ENCODE measurements at regions not wholly inside any gene's neighbourhood (a gene's known extent, or its start where the extent isn't known, plus 50 kb on each side); places are given as distances from the start of the nearest gene placed in this dataset.
"Not testable (repeated sequence)": the region's sequence is repeated elsewhere in the genome, so short reads cannot be mapped to it uniquely, and the experiment has no call there.

DNA sequence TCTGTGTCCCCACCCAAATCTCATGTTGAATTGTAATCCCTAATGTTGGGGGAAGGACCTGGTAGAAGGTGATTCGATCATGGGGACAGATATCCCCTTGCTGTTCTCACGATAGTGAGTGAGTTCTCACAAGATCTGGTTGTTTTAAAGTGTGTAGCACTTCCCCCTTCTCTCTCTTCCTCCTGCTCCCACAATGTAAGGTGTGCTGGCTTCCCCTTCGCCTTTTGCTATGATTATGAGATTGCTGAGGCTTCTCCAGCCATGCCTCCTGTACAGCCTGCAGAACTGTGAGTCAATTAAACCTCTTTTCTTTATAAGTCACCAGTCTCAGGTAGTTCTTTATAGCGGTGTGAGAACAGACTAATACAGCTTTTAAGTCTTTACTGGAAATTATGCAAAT, 193.3 kb upstream of the RBBP8 start:
- DNase-seq (ENCODE audit: low read depth) = no peak

DNA sequence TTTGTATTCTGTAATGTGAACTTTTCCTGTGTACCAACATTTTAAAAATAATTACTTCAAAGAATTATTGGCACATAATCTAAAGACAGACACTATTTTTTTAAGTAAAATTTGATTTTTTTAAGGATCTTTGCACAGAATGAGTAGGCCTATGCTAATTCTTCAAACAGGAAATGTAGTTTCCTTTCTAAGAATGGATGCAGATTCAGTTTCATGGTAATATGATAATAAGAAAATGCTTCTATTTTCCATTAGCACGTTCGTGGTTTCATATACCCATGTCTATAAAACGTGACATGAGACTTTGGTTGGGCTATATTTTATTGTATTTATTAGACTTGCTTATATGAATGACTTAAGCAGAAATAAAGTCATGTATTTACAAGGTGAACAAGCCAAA, 191.8 kb upstream of the RBBP8 start:
- no peak for DNase-seq (ENCODE audit: low read depth)

DNA sequence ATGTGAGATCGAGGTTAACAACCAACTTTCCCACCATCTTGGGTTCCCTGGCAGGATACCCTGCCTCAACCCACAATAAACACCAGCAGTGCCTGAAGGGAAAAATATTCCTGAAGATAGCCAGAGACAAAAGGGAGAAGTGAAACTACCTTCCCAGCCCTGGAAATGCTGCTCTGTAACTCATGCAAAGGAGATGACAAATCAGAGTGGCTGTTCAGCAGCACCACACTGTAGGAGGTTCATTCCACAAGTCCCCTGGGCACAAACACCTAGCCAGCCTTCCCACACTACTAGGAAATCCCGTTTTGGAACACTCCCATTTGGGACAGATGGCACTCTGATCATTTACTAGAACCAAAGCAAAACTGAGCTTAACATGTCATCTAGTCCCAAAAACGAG, 190.7 kb upstream of the RBBP8 start:
- no peak for DNase-seq (ENCODE audit: low read depth)

GRCh38 chr18:22745966-22746365, 187.2 kb upstream of the RBBP8 start:
- no peak for DNase-seq (ENCODE audit: low read depth)

- no peak for DNase-seq (ENCODE audit: low read depth)
Measured at GRCh38 chr18:22752014-22752413, 181.1 kb upstream of the RBBP8 start.

GRCh38 chr18:22753130-22753831, 179.8 kb upstream of the RBBP8 start:
- DNase-seq (ENCODE audit: low read depth) = no peak

DNA sequence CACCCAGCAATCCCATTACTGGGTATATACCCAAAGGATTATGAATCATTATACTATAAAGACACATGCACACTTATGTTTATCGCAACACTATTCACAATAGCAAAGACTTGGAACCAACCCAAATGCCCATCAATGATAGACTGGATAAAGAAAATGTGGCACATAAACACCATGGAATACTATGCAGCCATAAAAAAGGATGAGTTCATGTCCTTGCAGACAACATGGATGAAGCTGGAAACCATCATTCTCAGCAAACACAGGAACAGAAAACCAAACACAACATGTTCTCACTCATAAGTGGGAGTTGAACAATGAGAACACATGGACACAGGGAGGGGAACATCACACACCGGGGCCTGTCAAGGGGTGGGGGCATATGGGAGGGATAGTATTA, 169.1 kb upstream of the RBBP8 start:
- not testable (repeated sequence) for DNase-seq (ENCODE audit: low read depth)

DNA sequence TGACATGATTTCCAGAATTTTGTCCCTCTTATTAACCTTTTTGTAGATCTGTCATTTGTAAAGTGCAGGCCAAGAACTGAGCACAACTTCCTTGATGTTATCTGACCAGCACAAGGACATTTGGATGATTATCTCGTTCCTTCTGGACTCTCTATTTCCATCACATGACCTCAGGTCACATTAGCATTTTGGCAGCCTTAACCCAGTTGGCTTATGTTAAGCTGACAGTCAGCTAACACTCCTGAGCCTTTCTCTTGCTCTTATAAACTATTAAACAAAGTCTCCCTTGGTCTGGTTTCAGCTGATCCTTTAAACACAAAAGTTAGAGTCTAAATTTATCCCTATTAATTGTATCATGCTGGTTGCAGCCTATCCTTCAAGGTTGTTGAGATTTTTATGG, 167.2 kb upstream of the RBBP8 start:
- no peak for DNase-seq (ENCODE audit: low read depth)

DNA sequence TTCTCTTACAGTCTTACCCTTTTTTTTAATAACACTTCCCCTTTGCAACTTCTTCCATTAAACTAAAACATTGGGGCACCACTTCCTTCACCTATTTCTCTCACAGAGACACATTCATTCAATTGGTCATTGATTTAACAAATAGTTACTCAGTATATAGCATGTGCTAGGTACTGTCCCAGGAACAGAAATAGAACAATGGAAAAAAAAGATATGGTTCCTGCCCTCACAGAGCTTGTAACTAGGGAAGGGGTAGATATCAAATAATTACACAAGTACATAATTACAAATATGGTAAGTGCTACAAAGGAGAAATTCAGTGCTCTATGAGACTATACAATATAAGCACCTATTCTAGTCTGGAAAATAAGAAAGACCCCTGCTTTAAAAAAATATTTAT, 165.5 kb upstream of the RBBP8 start:
- no peak for DNase-seq (ENCODE audit: low read depth)

- DNase-seq (ENCODE audit: low read depth) = no peak
Measured at GRCh38 chr18:22773944-22774343, 159.2 kb upstream of the RBBP8 start.

DNA sequence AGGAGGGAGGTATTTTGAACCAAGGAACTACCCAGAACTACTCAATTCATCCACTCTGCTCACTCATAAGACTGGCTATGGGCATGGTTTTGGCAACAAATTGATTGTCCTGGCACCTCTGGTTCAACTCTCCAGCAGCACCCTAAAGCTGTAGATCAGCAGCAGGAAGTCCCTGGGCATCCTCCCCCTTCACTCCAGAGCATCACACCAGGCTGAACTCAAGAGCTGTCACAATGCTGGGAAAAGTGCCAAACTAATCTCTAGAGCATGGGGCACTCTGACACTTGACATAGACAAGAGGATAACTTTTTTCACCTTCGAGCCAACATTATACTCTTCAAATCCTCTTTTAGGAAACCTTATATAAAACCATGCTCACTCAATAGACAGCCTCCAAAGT, 154.1 kb upstream of the RBBP8 start:
- no peak for DNase-seq (ENCODE audit: low read depth)

DNA sequence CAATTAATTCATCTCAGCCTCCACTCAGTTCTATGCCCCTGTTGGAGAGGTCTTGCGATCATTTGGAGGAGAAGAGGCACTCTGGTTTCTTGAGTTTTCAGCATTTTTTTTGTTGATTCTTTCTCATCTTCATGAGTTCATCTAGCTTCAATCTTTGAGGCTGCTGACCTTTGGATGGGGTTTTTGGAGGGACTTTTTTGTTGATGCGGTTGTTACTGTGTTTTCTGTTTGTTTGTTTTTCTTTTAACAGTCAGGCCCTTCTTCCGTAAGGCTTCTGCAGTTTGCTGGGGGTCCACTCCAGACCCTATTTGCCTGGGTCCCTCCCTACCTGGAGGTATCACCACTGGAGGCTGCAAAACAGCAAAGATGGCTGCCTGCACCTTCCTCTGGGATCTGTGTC, 149.9 kb upstream of the RBBP8 start:
- DNase-seq (ENCODE audit: low read depth) = no peak

GRCh38 chr18:22783662-22784076, 149.5 kb upstream of the RBBP8 start:
- DNase-seq (ENCODE audit: low read depth) = no peak

DNA sequence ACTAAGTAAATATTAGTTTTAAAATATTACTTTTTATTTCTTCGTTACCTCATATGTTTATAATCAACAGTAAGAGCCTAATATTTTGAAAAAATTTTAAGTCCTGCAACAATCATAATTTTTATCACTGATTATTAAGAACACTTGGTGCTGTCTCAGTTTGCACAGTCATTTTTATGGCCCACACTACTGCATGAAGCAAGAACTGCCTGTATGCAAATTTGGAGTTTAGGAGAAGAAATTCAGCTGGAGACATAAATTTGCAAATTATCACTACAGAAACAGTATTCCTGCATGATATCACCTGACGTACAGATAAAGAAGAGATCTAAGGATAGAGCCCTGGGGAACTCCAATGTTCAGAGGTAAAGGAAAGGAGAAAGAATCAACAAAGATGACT, 144.1 kb upstream of the RBBP8 start:
- no peak for DNase-seq (ENCODE audit: low read depth)

DNA sequence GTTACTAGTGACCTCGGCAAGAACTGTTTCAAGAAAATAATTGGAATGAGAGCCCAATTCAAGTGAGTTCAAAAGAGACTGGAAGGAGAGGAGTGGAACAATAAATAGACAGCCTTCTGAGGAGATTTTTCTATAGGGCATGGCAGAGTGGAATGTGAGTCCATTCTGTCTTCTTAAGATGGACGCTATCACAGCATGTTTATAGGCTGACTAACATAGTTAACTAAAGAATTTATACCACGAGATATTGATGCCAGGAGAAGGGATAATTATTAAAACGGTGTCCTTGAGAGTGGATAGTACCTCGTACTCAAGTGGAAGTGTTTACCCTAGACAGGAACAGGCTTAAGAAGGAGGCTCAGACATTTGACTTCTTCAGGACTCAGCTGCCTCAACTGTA, 143.5 kb upstream of the RBBP8 start:
- DNase-seq (ENCODE audit: low read depth) = no peak

DNA sequence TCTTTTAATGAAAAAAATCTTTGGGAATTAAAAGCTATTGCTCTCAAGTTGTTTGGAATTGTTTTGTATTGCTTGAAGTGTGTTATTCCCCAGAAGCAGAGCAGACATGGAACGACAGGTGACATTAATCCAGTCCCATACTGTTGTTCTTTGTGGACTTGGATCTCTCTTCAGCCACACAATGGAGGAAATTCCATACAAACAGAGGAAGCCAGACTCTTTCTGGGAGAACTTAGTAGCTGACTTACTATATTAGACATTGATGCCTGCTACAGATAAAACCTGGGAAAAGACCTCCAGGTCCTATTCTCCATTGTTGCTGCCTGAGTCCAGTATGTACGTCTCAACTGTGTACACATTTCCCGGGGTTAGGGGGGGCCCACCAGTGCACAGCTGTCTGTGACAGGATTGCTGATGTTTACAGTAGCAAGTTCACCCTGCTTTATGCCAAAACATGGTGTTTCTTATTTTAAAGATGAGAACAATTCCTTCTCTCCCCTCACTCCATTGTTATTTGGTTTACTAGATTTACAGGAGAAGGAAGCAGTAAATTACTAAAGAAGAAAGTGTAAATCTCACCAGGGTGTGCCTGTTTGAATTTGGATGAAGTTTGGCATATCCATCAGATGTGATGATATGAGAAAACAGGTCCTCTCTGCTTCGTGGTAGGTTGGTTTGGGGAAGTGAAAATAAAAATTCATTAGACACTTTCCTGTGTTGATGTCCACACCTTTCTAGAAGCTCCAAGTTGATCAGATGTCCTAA, 142.4 kb upstream of the RBBP8 start:
- no peak for DNase-seq (ENCODE audit: low read depth)

DNA sequence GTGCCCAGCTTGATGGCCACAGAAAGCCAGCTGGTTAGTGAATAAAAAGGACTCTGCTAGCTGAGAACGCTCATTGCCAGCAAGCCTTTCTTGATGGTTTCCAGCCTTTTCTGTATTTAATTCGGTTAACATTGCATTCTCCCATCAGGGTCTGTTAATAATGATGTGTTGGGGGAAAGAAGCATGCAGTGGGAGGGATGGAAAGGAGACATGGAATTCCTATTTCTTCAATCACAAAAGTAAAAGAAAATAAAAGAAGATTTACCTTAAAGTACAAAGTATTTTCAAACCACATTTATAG, 141.9 kb upstream of the RBBP8 start:
- DNase-seq (ENCODE audit: low read depth) = no peak

DNA sequence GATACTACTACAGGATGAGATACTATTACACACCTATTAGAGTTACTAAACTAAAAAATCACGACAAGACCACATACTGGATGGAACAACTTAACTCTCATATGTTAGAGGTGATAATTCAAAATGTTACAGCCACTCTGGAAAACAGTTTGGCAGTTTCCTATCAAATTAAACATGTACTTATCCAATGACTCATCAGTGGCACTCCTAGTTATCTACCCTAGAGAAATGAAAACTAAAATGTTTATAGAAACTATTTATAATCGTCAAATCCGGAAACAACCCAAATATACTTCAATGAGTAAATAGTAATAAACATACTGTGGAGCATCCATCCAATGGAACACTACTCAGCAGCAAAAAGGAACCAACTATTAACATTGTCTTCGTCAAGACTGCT, 137.0 kb upstream of the RBBP8 start:
- DNase-seq (ENCODE audit: low read depth) = no peak

- no peak for DNase-seq (ENCODE audit: low read depth)
Measured at GRCh38 chr18:22800551-22800951, 132.6 kb upstream of the RBBP8 start.

GRCh38 chr18:22813648-22814328, 119.3 kb upstream of the RBBP8 start:
- no peak for DNase-seq (ENCODE audit: low read depth)

DNA sequence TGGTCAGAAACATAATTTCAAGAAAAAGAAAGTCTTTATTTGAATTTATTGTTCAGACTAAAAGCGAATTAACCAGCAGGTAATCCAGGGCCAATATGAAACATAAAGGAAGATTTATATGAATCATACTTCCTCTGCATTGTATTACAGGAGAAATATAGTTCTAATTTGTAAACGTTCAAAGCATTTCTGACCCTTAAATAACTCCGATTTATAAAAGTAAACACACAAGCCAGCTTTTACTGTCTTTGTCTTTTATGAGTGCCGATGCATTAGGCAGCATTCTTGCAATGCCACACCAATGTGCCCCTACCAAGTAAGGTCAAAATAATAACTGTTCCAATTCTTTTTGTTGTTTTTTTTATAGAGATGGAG, 118.8 kb upstream of the RBBP8 start:
- no peak for DNase-seq (ENCODE audit: low read depth)

- no peak for DNase-seq (ENCODE audit: low read depth)
Measured at GRCh38 chr18:22816266-22817176, 116.6 kb upstream of the RBBP8 start.

DNA sequence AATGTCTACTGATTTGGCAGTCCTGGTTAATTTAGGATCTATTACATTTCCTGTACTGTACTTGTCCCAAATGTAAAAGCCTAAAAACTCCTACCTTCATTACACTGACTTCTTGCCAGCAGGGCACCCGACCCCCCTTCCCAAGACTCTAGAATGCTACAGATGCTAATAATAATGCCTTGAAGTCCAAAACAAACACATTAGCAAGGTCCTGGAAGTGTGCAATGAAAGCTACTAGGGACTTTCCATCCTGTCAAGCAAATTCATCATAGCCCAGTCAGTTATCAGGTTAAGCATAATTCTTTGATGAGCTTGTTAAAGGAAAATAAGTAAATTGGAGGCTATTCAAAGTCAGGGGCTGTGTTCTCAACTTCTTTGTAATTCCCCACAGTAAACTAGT, 115.3 kb upstream of the RBBP8 start:
- DNase-seq (ENCODE audit: low read depth) = no peak

Data from CMK (cell line).